ENCODE measurements at regions not wholly inside any gene's neighbourhood (a gene's known extent, or its start where the extent isn't known, plus 50 kb on each side); places are given as distances from the start of the nearest gene placed in this dataset.

- TF ChIP-seq, protein P1, sequence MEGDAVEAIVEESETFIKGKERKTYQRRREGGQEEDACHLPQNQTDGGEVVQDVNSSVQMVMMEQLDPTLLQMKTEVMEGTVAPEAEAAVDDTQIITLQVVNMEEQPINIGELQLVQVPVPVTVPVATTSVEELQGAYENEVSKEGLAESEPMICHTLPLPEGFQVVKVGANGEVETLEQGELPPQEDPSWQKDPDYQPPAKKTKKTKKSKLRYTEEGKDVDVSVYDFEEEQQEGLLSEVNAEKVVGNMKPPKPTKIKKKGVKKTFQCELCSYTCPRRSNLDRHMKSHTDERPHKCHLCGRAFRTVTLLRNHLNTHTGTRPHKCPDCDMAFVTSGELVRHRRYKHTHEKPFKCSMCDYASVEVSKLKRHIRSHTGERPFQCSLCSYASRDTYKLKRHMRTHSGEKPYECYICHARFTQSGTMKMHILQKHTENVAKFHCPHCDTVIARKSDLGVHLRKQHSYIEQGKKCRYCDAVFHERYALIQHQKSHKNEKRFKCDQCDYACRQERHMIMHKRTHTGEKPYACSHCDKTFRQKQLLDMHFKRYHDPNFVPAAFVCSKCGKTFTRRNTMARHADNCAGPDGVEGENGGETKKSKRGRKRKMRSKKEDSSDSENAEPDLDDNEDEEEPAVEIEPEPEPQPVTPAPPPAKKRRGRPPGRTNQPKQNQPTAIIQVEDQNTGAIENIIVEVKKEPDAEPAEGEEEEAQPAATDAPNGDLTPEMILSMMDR (IDR thresholded peaks at IDR 0.05), result no peak
- TF ChIP-seq POLR2A (IDR thresholded peaks at IDR 0.05; ENCODE audit: low read length), result no peak
- TF ChIP-seq HDAC2 (IDR thresholded peaks at IDR 0.05), result no peak
- no peak for TF ChIP-seq PHF8 (IDR thresholded peaks at IDR 0.05; ENCODE audit: borderline replicate concordance, low read depth)
- TF ChIP-seq CHD4 (IDR thresholded peaks at IDR 0.05; ENCODE audit: borderline replicate concordance), result no peak
Observed at GRCh38 chr11:27247660-27248059, 115.4 kb downstream of the CCDC34 start.
